ENCODE measurements at regions not wholly inside any gene's neighbourhood (a gene's known extent, or its start where the extent isn't known, plus 50 kb on each side); places are given as distances from the start of the nearest gene placed in this dataset.

DNA sequence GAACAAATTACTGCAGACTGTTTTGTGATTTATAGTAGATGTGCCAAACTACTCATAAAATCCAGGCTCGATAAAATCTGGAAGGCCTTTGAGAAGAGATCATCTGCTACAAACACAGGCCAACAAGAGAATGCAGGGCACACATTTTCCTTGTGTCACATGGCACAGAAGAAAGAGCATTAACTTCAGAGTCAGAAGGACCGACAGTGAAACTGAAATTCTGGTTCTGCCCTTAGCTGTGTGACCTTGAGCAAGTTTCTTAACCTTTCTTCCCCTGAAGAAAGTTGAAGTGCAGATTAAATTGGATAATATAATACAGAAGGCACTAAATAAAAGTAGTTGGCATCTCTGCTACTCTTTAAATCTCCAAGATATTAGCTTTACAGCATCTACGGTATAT, 338.4 kb upstream of the IRAK1BP1 start:
- Histone ChIP-seq H4K20me1 (ENCODE audit: control insufficient read depth, insufficient read depth, low read depth, low read length) (no peaks in the 10 kb centered on the region), H3K4me3 (ENCODE audit: low read length) (no peak overlapping the region), H3K9me3 (ENCODE audit: control insufficient read depth, insufficient read depth, low read length) (no peaks in the 10 kb centered on the region), H3K4me1 (ENCODE audit: control insufficient read depth, low read length) (no peaks in the 10 kb centered on the region), H3K79me2 (ENCODE audit: control insufficient read depth, low read length) (no peaks in the 10 kb centered on the region), H3F3A (ENCODE audit: control insufficient read depth, insufficient read depth) (no peaks in the 10 kb centered on the region), H3K4me2 (ENCODE audit: low read length) (no peak overlapping the region), H3K9me2 (replicated peaks; ENCODE audit: control insufficient read depth, low read length) (no peaks in the 10 kb centered on the region), H3K27ac (ENCODE audit: low read depth, low read length) (no peak overlapping the region), H3K36me3 (ENCODE audit: control insufficient read depth, low read length) (no peaks in the 10 kb centered on the region), H3K27me3 (ENCODE audit: control insufficient read depth, low read length) (no peaks in the 10 kb centered on the region)
- TF ChIP-seq, protein P1, sequence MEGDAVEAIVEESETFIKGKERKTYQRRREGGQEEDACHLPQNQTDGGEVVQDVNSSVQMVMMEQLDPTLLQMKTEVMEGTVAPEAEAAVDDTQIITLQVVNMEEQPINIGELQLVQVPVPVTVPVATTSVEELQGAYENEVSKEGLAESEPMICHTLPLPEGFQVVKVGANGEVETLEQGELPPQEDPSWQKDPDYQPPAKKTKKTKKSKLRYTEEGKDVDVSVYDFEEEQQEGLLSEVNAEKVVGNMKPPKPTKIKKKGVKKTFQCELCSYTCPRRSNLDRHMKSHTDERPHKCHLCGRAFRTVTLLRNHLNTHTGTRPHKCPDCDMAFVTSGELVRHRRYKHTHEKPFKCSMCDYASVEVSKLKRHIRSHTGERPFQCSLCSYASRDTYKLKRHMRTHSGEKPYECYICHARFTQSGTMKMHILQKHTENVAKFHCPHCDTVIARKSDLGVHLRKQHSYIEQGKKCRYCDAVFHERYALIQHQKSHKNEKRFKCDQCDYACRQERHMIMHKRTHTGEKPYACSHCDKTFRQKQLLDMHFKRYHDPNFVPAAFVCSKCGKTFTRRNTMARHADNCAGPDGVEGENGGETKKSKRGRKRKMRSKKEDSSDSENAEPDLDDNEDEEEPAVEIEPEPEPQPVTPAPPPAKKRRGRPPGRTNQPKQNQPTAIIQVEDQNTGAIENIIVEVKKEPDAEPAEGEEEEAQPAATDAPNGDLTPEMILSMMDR (IDR thresholded peaks at IDR 0.05; ENCODE audit: low read depth, low read length, poor library complexity, severe bottlenecking): no peak
- no peak for TF ChIP-seq EZH2phosphoT487 (IDR thresholded peaks at IDR 0.05; ENCODE audit: borderline replicate concordance, low read length)

DNA sequence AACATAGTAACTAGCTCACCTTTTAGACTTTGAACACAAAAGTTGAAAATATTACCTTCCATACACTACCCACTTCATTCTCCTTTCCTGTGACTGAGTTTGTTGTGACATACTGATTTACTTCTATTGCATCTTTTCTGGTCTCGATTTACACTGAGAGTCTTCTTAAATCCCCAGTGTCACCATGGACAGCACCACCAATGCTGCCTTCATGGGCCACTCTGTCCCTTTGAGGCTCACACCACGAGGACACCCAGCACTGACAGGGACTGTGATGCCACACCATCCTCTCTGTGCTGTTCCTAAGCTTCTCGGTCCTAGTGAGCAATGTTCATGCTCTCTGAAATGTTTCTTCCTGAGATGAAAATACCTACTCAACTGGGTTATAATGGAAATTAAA, 337.1 kb upstream of the IRAK1BP1 start:
- no peak for TF ChIP-seq EZH2phosphoT487 (IDR thresholded peaks at IDR 0.05; ENCODE audit: borderline replicate concordance, low read length)
- TF ChIP-seq, protein P1 (IDR thresholded peaks at IDR 0.05; ENCODE audit: low read depth, low read length, poor library complexity, severe bottlenecking): no peak
- Histone ChIP-seq H3K4me1 (ENCODE audit: control insufficient read depth, low read length) (no peaks in the 10 kb centered on the region), H3K9me3 (ENCODE audit: control insufficient read depth, insufficient read depth, low read length) (no peaks in the 10 kb centered on the region), H4K20me1 (ENCODE audit: control insufficient read depth, insufficient read depth, low read depth, low read length) (no peaks in the 10 kb centered on the region), H3K79me2 (ENCODE audit: control insufficient read depth, low read length) (no peaks in the 10 kb centered on the region), H3K4me3 (ENCODE audit: low read length) (no peak overlapping the region), H3F3A (ENCODE audit: control insufficient read depth, insufficient read depth) (no peaks in the 10 kb centered on the region), H3K27ac (ENCODE audit: low read depth, low read length) (no peak overlapping the region), H3K27me3 (ENCODE audit: control insufficient read depth, low read length) (no peaks in the 10 kb centered on the region), H3K4me2 (ENCODE audit: low read length) (no peak overlapping the region), H3K36me3 (ENCODE audit: control insufficient read depth, low read length) (no peaks in the 10 kb centered on the region), H3K9me2 (replicated peaks; ENCODE audit: control insufficient read depth, low read length) (no peaks in the 10 kb centered on the region)

DNA sequence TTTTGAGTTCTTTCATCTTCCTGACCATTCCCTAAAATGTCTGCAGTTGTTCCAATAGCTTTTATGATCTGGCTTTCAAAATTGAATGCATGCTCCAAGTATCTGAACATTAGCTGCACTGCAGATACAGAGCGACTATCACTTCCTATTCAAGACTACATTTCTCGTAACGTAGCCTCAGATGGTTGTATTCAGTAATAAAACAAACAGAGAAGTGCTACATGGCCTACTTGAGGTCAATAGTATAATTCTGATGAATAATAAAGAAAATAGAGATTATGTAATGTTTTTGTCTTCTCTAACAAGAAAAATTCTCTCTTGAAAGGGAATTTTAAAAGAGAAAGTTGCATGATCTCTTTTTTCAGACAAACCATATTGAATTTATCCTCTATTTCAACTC, 333.9 kb upstream of the IRAK1BP1 start:
- H3K4me1 ChIP-seq (ENCODE audit: control insufficient read depth, low read length): no peaks in the 10 kb centered on the region
- H3K4me3 ChIP-seq (ENCODE audit: low read length): no peak overlapping the region
- no peaks in the 10 kb centered on the region for H3K9me3 ChIP-seq (ENCODE audit: control insufficient read depth, insufficient read depth, low read length)
- no peaks in the 10 kb centered on the region for H4K20me1 ChIP-seq (ENCODE audit: control insufficient read depth, insufficient read depth, low read depth, low read length)
- H3K4me2 ChIP-seq (ENCODE audit: low read length): no peak overlapping the region
- no peak overlapping the region for H3K27ac ChIP-seq (ENCODE audit: low read depth, low read length)
- no peaks in the 10 kb centered on the region for H3K79me2 ChIP-seq (ENCODE audit: control insufficient read depth, low read length)
- H3F3A ChIP-seq (ENCODE audit: control insufficient read depth, insufficient read depth): no peaks in the 10 kb centered on the region
- no peaks in the 10 kb centered on the region for H3K36me3 ChIP-seq (ENCODE audit: control insufficient read depth, low read length)
- no peaks in the 10 kb centered on the region for H3K27me3 ChIP-seq (ENCODE audit: control insufficient read depth, low read length)
- TF ChIP-seq, protein P1 (IDR thresholded peaks at IDR 0.05; ENCODE audit: low read depth, low read length, poor library complexity, severe bottlenecking): no peak
- TF ChIP-seq EZH2phosphoT487 (IDR thresholded peaks at IDR 0.05; ENCODE audit: borderline replicate concordance, low read length): no peak
- H3K9me2 ChIP-seq (replicated peaks; ENCODE audit: control insufficient read depth, low read length): no peaks in the 10 kb centered on the region

DNA sequence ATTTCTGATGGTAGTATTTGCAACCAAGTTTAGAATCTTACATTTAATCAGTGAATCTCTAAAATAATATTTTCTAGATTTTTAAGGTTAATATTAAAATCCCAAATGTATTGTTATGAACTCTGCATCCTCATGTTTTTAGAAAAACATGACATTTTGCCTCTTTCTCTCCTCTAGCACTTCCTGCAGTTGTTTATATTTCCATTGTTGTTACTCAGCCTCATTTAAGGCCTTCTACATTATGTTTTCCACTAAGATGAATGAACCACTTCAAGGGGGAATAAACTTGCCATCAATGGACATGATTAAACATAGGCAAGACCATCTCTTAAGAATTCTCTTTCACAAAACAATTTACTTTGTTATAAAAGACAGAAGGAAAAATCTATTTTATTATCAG, 333.5 kb upstream of the IRAK1BP1 start:
- no peak overlapping the region for H3K4me3 ChIP-seq (ENCODE audit: low read length)
- H3K27ac ChIP-seq (ENCODE audit: low read depth, low read length): no peak overlapping the region
- H3K9me2 ChIP-seq (replicated peaks; ENCODE audit: control insufficient read depth, low read length): no peaks in the 10 kb centered on the region
- H3K9me3 ChIP-seq (ENCODE audit: control insufficient read depth, insufficient read depth, low read length): no peaks in the 10 kb centered on the region
- no peaks in the 10 kb centered on the region for H3F3A ChIP-seq (ENCODE audit: control insufficient read depth, insufficient read depth)
- H3K4me1 ChIP-seq (ENCODE audit: control insufficient read depth, low read length): no peaks in the 10 kb centered on the region
- H3K36me3 ChIP-seq (ENCODE audit: control insufficient read depth, low read length): no peaks in the 10 kb centered on the region
- TF ChIP-seq EZH2phosphoT487 (IDR thresholded peaks at IDR 0.05; ENCODE audit: borderline replicate concordance, low read length): no peak
- TF ChIP-seq, protein P1 (IDR thresholded peaks at IDR 0.05; ENCODE audit: low read depth, low read length, poor library complexity, severe bottlenecking): no peak
- H3K4me2 ChIP-seq (ENCODE audit: low read length): no peak overlapping the region
- H3K27me3 ChIP-seq (ENCODE audit: control insufficient read depth, low read length): no peaks in the 10 kb centered on the region
- no peaks in the 10 kb centered on the region for H4K20me1 ChIP-seq (ENCODE audit: control insufficient read depth, insufficient read depth, low read depth, low read length)
- no peaks in the 10 kb centered on the region for H3K79me2 ChIP-seq (ENCODE audit: control insufficient read depth, low read length)

All from DOHH2 (cell line).